HCT116 (cell line): ENCODE measurements at regions not wholly inside any gene's neighbourhood (a gene's known extent, or its start where the extent isn't known, plus 50 kb on each side); places are given as distances from the start of the nearest gene placed in this dataset.
"Not testable (repeated sequence)": the region's sequence is repeated elsewhere in the genome, so short reads cannot be mapped to it uniquely, and the experiment has no call there.

Experiments used
- ATAC-seq: fragments of 200-7000 bp; cut with Tn5 transposase; 2 replicates; pipeline ENCODE4 v1.9.1; 2020; ENCODE audit warnings: mild to moderate bottlenecking, moderate library complexity
- BruUV-seq: library from RNA; stranded (reverse); fragments of 400-500 nt; replicated peaks from 2 replicates; lab custom pipeline; 2021; lab: Mats Ljungman, UMichigan
- CTCF ChIA-PET: fragments of 300-600 bp; sonication (Branson Sonifier 250); formaldehyde crosslinking; loops from one replicate; lab custom pipeline; 2021; ENCODE audit warnings: antibody characterized with exemption; lab: Charles Lee
- POLR2A ChIA-PET: fragments of 300-600, 350-600 bp; sonication (Branson Sonifier 250); formaldehyde crosslinking; loops from one replicate; lab custom pipeline; 2021; ENCODE audit warnings: antibody characterized with exemption; lab: Charles Lee
- RAD21 ChIA-PET, 2 experiments: fragments of 300-600 bp; sonication (Branson Sonifier 250); formaldehyde crosslinking; loops; one replicate each; lab custom pipeline; 2023; ENCODE audit warnings: low total read pairs in 2 of 2; ENCODE audit not compliant: uncharacterized antibody in 2 of 2, unreplicated experiment in 2 of 2, low non-redundant PET in 1 of 2; lab: Charles Lee
- DNase-seq: peaks from one replicate; pipeline ENCODE4 v3.0.0-alpha.2; 2010; ENCODE audit warnings: low read depth, low spot score
- H2AFZ ChIP-seq: fragments of 200-600 bp; shearing (Covaris generic), sonication (generic); 2 replicates; pipeline ENCODE4 v1.6.1; 2017; ENCODE audit warnings: low read depth, mixed run types, mixed read lengths, antibody characterized with exemption, low read length; ENCODE audit not compliant: poor library complexity, severe bottlenecking
- H3K27ac ChIP-seq: 2 replicates; pipeline ENCODE4 v1.5.1; 2012; ENCODE audit warnings: low read depth, low read length
- H3K27me3 ChIP-seq: fragments of 200-600 bp; sonication (generic); 2 replicates; pipeline ENCODE4 v1.6.1; 2016; ENCODE audit warnings: mixed run types, low read length, mixed read lengths; ENCODE audit not compliant: insufficient read depth
- H3K36me3 ChIP-seq, 2 experiments: fragments of 200-500 bp in 1 of 2; fragments of 200-600 bp in 1 of 2; sonication (Bioruptor generic) in 1 of 2; sonication (generic) in 1 of 2; 2 replicates each; pipeline versions ENCODE4 v1.5.1 to v1.6.1; 2014 to 2016; ENCODE audit warnings: low read length in 2 of 2, inconsistent platforms in 1 of 2, mixed read lengths in 1 of 2, mixed run types in 1 of 2; ENCODE audit not compliant: insufficient read depth in 2 of 2, control insufficient read depth in 1 of 2
- H3K4me1 ChIP-seq, 2 experiments: fragments of 200-600 bp in 1 of 2; sonication (generic) in 1 of 2; 2 replicates each; pipeline versions ENCODE4 v1.5.1 to v1.6.1; 2012 to 2017; ENCODE audit warnings: low read length in 2 of 2, inconsistent platforms in 1 of 2, mild to moderate bottlenecking in 1 of 2, mixed read lengths in 1 of 2, mixed run types in 1 of 2, moderate library complexity in 1 of 2; ENCODE audit not compliant: insufficient read depth in 2 of 2, control insufficient read depth in 1 of 2
- H3K4me2 ChIP-seq: fragments of 200-600 bp; sonication (generic); 2 replicates; pipeline ENCODE4 v1.6.1; 2017; ENCODE audit warnings: mixed run types, low read length, mixed read lengths
- H3K4me3 ChIP-seq, 2 experiments: fragments of 200-600 bp in 1 of 2; sonication (generic) in 1 of 2; replicated peaks in 1 of 2; 2 replicates each; pipeline ENCODE4 v1.5.1; 2011 to 2016; ENCODE audit warnings: low read length in 2 of 2, control low read depth in 1 of 2, low read depth in 1 of 2, mild to moderate bottlenecking in 1 of 2, mixed read lengths in 1 of 2, mixed run types in 1 of 2
- H3K79me2 ChIP-seq: fragments of 200-600 bp; sonication (generic); 2 replicates; pipeline ENCODE4 v1.6.1; 2017; ENCODE audit warnings: mild to moderate bottlenecking, mixed run types, low read length, moderate library complexity, mixed read lengths; ENCODE audit not compliant: insufficient read depth
- H3K9ac ChIP-seq: fragments of 200-600 bp; sonication (generic); 2 replicates; pipeline ENCODE4 v1.6.1; 2016; ENCODE audit warnings: low read length, mixed read lengths
- H3K9me2 ChIP-seq: fragments of 200-600 bp; sonication (generic), shearing (Covaris generic); 2 replicates; pipeline ENCODE4 v1.6.1; 2017; ENCODE audit warnings: mixed run types, mild to moderate bottlenecking, moderate library complexity; ENCODE audit not compliant: insufficient read depth
- H3K9me3 ChIP-seq, 2 experiments: fragments of 200-500 bp in 1 of 2; fragments of 200-600 bp in 1 of 2; sonication (Bioruptor generic) in 1 of 2; sonication (generic) in 1 of 2; 2 replicates each; pipeline ENCODE4 v1.6.1; 2014 to 2017; ENCODE audit warnings: low read length in 2 of 2, mixed read lengths in 2 of 2, inconsistent platforms in 1 of 2, low read depth in 1 of 2, mild to moderate bottlenecking in 1 of 2, mixed run types in 1 of 2, moderate library complexity in 1 of 2; ENCODE audit not compliant: control insufficient read depth in 1 of 2, insufficient read depth in 1 of 2
- H4K20me1 ChIP-seq: fragments of 200-600 bp; sonication (generic), shearing (Covaris generic); 2 replicates; pipeline ENCODE4 v1.6.1; 2017; ENCODE audit warnings: mixed run types, mild to moderate bottlenecking, moderate library complexity; ENCODE audit not compliant: insufficient read depth
- ATF3 ChIP-seq: IDR thresholded peaks from 2 replicates; pipeline ENCODE4 v1.6.1; 2012
- CBX3 ChIP-seq: IDR thresholded peaks from 2 replicates; pipeline ENCODE4 v1.6.1; 2012; ENCODE audit warnings: low read depth
- CEBPB ChIP-seq: IDR thresholded peaks from 2 replicates; pipeline ENCODE4 v1.6.1; 2012; ENCODE audit warnings: low read depth
- CTCF ChIP-seq, 3 experiments: fragments of 200-600 bp in 1 of 3; sonication (generic) in 1 of 3; IDR thresholded peaks in 2 of 3; conservative IDR thresholded peaks in 1 of 3; 2 replicates each; pipeline ENCODE4 v1.5.1; 2012 to 2017; ENCODE audit warnings: low read depth in 2 of 3, low read length in 2 of 3, antibody characterized with exemption in 1 of 3, borderline replicate concordance in 1 of 3, control low read depth in 1 of 3, mild to moderate bottlenecking in 1 of 3, mixed read lengths in 1 of 3, mixed run types in 1 of 3, moderate library complexity in 1 of 3; ENCODE audit not compliant: insufficient read depth in 1 of 3
- EGR1 ChIP-seq: IDR thresholded peaks from 2 replicates; pipeline ENCODE4 v1.6.1; 2012; ENCODE audit warnings: low read depth
- ELF1 ChIP-seq: IDR thresholded peaks from 2 replicates; pipeline ENCODE4 v1.6.1; 2012; ENCODE audit warnings: low read depth, borderline replicate concordance
- EZH2phosphoT487 ChIP-seq: fragments of 200-600 bp; IDR thresholded peaks from 2 replicates; pipeline ENCODE4 v1.6.1; 2018; ENCODE audit warnings: antibody characterized with exemption, borderline replicate concordance
- FOSL1 ChIP-seq: IDR thresholded peaks from 2 replicates; pipeline ENCODE4 v1.6.1; 2012; ENCODE audit warnings: low read depth
- JUND ChIP-seq: IDR thresholded peaks from 2 replicates; pipeline ENCODE4 v1.6.1; 2012
- MAX ChIP-seq: IDR thresholded peaks from 2 replicates; pipeline ENCODE4 v1.6.1; 2012
- POLR2A ChIP-seq: IDR thresholded peaks from 2 replicates; pipeline ENCODE4 v1.7.0; 2011; ENCODE audit warnings: borderline replicate concordance; ENCODE audit not compliant: insufficient read depth, insufficient read length; ENCODE audit errors: extremely low read depth
- POLR2AphosphoS5 ChIP-seq: IDR thresholded peaks from 2 replicates; pipeline ENCODE4 v1.6.1; 2011; ENCODE audit warnings: mild to moderate bottlenecking, low read depth, low read length, moderate library complexity
- REST ChIP-seq: IDR thresholded peaks from 2 replicates; pipeline ENCODE4 v1.6.1; 2012; ENCODE audit warnings: low read depth
- SP1 ChIP-seq: IDR thresholded peaks from 2 replicates; pipeline ENCODE4 v1.6.1; 2012; ENCODE audit warnings: low read depth
- SRF ChIP-seq: IDR thresholded peaks from 2 replicates; pipeline ENCODE4 v1.6.1; 2012; ENCODE audit warnings: low read depth
- TCF7L2 ChIP-seq: IDR thresholded peaks from 2 replicates; pipeline ENCODE4 v1.7.0; 2011; ENCODE audit warnings: borderline replicate concordance, inconsistent platforms; ENCODE audit not compliant: insufficient read depth, insufficient read length; ENCODE audit errors: extremely low read depth
- ZFX ChIP-seq: fragments of 450-650 bp; IDR thresholded peaks from 2 replicates; pipeline ENCODE4 v1.6.1; 2017
- ZNF274 ChIP-seq: fragments of 200-500 bp; sonication (Bioruptor generic); IDR thresholded peaks from 2 replicates; pipeline ENCODE4 v1.6.1; 2014; ENCODE audit warnings: mild to moderate bottlenecking, low read depth, low read length, inconsistent platforms
- intact Hi-C: fragments of 100-400 bp; cut with micrococcal nuclease; formaldehyde crosslinking; loops from 2 replicates; pipeline ENCODE4 v1.10.0; 2022

GRCh38 chr16:85449885-85450245 is 163.3 kb upstream of the GSE1 start:
- no TSS peak for BruUV-seq
- no peak overlapping the region for H3K4me2 ChIP-seq
- no peaks in the 10 kb centered on the region for H3K79me2 ChIP-seq
- no peak overlapping the region for H3K9ac ChIP-seq
- intact Hi-C loops: no loop called here
- H3K27me3 ChIP-seq: no peaks in the 10 kb centered on the region
- H3K4me3 ChIP-seq: no peak overlapping the region
- TF ChIP-seq ELF1 (no peak), JUND (no peak), EZH2phosphoT487 (no peak), POLR2A (no peak), MAX (no peak), REST (no peak), SRF (no peak), CTCF (IDR thresholded peaks at IDR 0.05 in 2 of 3, conservative IDR thresholded peaks at IDR 0.05 in 1 of 3; ENCODE audit: borderline replicate concordance in 1 of 3, insufficient read depth in 1 of 3, low read depth in 2 of 3, low read length in 2 of 3) (no peak), EGR1 (no peak), TCF7L2 (no peak), FOSL1 (no peak), CEBPB (no peak), ATF3 (no peak), ZNF274 (no peak), POLR2AphosphoS5 (no peak), ZFX (no peak), SP1 (no peak), CBX3 (no peak)
- POLR2A ChIA-PET: no interaction called here
- CTCF ChIA-PET: interaction anchor here (0.8 kb wide), 1 partner anchor 29 kb away, joined by 3 read pairs; no protein-coding TSS in a partner anchor
- H3K9me2 ChIP-seq: no peaks in the 10 kb centered on the region
- ATAC-seq (no peak), DNase-seq (no peak)
- peaks cover 0 to 9% of the 10 kb centered on the region in 2 experiments; a peak in 2 of 4 replicates for H3K4me1 ChIP-seq
- RAD21 ChIA-PET: interaction anchor here in 1 of 2 experiments (0.7 kb wide), 1 partner anchor 84 kb away, joined by 4 read pairs; no protein-coding TSS in a partner anchor
- H3K27ac ChIP-seq: no peak overlapping the region
- no peak overlapping the region for H2AFZ ChIP-seq
- H4K20me1 ChIP-seq: no peaks in the 10 kb centered on the region
- no peaks in the 10 kb centered on the region for H3K36me3 ChIP-seq
- no peaks in the 10 kb centered on the region for H3K9me3 ChIP-seq

GRCh38 chr16:85451142-85451541 is 162.0 kb upstream of the GSE1 start:
- DNase-seq, BruUV-seq, H3K9ac ChIP-seq, H4K20me1 ChIP-seq, RAD21 ChIA-PET, H3K27me3 ChIP-seq, H3K27ac ChIP-seq, intact Hi-C loops, H3K79me2 ChIP-seq, H2AFZ ChIP-seq, ATAC-seq, H3K9me2 ChIP-seq, POLR2A ChIA-PET, H3K9me3 ChIP-seq, H3K4me1 ChIP-seq, H3K4me3 ChIP-seq, H3K36me3 ChIP-seq, H3K4me2 ChIP-seq: not testable (repeated sequence)
- CTCF ChIA-PET: interaction anchor here (0.9 kb wide), 1 partner anchor 336 kb away, joined by 3 read pairs; no protein-coding TSS in a partner anchor
